ENCODE measurements at regions not wholly inside any gene's neighbourhood (a gene's known extent, or its start where the extent isn't known, plus 50 kb on each side); places are given as distances from the start of the nearest gene placed in this dataset.

DNA sequence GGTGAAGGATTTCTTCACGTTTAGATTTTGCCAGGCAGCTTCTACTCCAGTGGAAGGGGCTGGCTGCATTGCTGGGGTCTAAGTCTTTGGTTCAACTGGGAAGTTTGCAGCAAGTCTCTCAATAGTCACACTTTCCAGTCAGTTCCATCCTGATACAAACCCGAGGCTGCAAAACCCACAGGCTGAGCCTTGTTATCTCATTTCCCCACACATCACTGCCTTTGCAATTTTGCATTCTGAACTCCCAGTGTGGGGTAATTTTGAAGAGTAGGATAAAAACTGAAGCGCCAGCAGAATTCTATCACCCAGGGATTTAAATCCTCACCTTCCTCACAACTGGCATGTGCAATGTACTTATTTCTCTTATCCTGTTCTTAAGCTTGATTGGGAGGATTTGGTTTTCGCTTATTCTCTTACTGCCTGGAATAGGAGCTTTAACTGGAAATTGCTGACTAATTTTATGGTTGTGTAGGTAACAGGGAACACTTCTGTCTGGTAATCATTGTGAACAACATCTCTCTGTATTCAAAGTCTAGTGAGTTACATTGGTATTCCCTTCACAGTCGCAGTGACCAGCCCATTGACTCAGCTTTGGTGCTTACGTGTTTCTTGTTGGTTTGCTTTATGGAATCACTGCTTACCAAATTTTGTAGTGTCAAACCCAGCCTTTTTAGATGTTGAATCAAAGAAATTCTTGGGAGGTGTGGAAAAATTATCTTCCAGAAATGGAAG is 142.0 kb upstream of the TOPAZ1 start:
- no peak for DNase-seq

DNA sequence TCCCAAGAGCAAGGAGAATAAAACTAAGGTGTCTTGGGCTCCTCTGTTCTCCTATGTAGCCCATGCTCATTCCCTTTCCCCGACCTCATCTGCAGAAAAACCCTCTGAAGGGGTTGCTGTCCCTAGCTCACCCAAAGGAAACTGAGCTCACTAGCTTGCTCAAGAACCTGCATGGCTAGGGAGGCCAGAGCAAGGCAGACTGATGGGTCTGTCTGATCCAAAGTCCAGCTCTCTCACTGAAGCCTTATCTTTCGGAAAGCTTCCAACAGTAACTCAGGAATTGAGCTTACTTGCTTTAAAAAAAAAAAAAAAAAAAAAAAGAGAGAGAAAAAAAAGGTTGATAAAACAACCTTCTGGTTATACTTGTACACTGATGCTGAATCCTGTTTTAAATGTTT is 141.4 kb upstream of the TOPAZ1 start:
- no peak for DNase-seq

DNA sequence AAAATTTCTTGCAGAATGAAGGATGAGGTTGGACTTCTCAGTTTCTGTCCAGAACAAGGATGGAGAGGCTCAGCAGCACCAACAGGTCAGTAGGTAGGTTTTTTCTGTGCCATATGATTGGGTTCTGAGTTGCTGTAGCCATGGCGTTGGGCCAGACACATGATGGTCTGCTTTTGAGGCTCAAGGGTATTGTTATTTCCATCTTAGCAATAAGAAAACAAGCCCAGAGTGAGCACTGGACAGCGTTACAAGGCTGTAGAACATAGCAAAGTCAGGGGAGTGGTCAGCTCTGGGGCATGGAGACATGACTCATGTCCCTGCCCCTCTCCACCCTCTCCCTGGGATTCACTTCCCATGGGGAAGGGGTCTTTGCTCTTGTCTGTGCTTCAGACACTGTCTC is 137.6 kb upstream of the TOPAZ1 start:
- DNase-seq: no peak

DNA sequence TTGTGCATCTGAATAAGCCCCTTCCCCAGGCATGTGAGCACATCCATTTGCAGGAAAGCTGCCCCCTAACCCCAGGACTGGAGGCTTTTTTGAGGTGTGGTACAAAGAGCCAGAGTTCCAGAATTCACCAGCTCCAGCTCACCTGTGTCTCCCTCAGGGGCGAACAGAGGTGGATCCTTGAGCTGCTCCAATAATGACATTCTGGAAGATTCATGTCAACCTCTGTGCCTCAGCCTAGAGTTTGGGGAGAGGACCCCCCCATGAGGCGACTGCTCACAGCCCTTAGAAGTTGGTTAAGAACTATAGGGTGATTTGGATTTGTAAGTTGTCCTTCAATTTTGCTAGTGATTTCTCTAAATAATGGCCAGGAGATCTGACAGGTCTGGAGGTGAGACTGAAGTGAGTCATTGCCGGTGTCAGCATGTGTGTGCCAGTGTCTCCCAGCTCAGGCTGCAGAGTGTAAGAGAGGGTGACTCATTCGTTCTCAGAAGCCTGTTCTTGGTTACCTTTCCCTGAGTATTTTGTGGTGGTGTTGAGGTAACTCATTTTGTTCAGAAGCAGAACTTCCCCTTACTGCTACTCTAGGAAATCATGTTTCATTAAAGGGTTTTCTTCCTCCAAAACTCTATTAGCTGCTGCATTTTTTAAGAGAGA is 136.9 kb upstream of the TOPAZ1 start:
- peak; percentile 56 for DNase-seq

DNA sequence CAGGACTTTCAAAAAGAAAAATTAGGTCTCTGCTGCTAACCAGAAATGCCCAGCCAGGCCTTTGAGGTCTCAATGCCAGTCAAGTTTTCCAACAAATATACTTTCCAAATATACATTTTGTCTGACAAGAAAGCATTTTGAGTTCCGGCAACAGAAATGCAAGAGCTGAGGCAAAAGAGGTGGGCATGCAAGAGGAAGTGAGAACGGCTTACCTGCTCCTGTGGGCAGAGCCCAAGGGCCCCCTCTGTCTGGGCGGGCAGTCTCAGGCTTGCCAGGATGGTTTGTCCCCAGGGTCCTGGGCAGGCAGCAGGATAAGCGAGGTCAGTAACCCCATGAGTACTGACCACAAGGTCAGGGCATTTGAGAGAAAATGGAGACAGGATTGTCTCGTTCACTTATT is 136.1 kb upstream of the TOPAZ1 start:
- DNase-seq: no peak

DNA sequence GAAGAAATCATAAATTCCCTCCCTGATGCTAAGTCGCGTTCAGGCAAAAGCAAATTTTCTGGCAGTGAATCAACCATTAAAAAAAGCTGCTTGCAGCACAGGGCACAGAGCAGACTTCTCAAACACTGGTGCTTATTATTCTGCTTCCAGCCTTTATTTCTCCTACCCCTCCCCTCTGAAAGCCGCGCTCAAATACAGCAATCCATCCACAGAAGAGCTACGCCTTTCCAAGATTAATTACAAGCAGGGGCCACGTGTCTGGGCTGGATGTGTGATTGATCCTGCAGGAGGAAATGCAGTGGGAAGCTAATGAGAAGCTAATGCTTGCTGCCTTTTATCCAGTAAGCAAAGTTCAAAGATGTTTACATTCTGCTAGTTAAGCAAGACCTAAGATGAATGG is 134.9 kb upstream of the TOPAZ1 start:
- no peak for DNase-seq

DNA sequence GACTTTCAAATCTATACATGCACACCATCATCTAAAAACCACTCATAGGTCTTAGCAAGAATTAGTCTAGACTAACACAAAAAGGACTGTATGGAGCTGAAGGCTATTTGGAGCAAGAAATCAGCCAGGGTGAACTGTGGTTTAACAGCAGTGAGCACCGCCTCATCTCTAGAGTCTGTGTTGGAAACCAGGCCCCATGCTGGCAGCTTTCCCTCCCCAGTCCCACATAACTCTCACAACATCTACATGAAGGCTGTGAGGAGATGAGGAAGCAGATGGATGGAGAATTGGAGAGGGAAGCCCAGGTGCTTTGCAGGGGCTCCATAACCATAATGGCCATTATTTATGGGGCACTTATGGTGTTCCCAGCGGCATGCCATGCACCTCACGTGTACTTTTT is 133.2 kb upstream of the TOPAZ1 start:
- no peak for DNase-seq

DNA sequence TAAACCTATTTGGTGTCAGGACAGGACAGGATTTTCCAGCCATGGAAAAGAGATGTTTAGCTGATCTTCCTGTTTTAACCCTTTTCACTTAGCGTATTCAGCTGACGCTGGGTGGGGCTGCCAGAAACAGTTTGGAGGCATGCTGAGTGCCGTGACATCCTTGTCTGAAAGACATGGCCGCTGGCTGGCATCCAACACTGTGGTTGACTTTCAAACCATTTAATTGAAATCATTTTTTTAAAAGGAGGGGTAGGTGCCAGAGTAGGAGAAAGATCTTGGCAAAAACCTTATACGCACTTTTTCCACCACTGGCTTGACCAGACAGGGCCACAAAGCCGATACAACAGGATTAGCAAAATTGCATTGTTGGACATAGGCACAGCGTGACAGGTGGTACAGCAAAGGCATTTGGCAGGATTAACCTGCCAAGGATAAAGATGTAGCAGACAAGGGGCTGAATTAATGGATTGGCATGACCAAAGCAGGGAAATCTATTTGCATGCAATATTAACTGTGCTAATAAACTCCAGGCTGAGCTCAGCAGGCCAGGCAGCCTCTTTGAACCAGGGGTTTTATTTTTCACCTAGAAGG is 131.8 kb upstream of the TOPAZ1 start:
- DNase-seq: no peak

DNA sequence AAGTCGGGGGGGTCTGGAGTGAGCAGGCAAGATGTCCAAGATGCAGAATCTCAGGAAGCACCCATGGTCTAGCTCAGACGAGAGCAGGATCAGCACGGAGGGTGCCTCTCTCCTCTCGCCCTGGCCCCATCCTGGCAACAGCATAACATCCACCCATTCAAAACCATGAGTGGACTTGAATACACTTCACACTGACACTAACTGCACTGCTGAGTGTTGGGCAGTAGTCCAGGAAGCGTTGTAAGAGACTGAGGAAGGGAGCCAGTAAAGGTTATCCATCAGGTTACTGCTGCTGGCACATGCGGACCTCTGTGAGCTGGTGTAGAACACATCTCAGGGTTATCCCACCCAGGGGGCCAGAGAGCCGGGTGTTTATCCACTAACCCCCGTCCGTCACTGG is 131.0 kb upstream of the TOPAZ1 start:
- no peak for DNase-seq

DNA sequence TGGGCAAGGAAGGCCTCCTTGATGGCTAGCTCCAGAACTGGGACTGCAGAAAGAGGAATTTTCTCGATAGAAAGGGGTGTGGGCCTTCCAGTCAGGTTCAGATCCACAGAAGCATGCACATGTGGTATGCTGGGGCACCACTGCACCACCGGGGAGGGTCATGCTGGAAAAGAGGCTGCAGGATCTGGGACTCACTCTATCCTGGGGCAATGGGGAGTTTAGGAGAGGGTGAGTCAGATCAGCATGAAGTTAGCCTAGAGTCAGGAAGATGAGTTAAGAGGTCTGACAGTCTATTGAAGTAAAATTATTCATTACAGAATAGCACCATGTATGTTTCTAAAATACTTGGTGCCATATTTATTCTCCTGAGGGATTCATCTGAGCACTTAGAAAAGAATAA is 130.2 kb upstream of the TOPAZ1 start:
- DNase-seq: no peak

DNA sequence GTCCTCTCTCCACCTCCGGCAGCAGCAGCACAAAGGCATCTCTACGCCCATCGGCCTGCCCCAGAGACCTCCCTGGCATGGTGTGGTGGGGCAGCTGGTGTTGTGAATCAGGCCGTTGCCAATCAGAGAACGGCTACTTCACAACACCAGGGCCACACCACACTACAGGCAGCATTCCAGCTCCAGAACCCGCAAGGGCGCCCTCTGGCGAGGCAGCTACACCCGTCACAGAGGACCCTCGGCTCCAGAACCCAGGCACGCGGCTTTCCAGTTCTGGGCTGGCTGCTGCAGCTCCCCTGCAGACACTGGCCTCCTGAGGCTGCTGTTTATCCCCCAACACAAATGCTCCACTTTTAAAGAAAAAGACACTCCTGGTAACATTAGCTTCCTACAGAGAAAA is 127.5 kb upstream of the TOPAZ1 start:
- peak; percentile 48 for DNase-seq

DNA sequence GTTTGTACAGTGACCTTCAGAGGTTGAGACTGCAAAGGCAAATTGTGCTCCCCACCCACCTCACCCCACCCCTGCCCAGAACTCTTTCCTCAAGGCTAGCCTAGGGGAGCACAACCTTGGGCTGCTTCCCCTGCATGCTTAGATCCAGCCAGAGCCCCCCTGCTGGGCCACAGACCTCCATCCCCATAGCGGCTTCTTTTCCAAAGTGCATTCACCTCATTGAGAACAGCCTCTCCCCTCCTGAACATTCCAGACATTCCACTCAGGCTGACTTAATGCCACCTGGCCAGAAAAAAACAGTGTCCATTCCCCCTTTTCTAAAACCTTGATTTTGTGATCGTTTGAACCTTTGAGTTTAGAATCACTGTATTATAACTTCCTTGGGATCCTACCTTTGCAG is 124.4 kb upstream of the TOPAZ1 start:
- DNase-seq: no peak

DNA sequence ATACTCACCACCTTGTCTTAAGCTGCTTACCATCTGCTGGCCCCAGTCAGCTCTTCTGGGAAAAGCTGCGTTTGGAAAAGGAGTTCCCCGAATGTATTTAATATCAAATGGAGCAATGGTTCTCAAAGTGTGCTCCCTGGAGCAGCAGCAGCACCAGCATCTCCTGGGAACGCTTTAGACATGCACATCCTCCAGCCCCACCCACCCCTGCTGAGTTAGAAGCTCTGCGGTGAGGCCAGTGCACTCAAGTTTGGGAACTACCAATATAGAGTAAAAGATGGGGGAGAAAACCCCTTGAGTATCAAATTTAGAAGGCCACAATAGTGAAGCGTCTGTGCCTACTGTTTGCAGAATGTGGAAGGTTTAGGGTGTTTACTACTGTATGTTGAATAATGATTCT is 124.0 kb upstream of the TOPAZ1 start:
- DNase-seq: no peak

DNA sequence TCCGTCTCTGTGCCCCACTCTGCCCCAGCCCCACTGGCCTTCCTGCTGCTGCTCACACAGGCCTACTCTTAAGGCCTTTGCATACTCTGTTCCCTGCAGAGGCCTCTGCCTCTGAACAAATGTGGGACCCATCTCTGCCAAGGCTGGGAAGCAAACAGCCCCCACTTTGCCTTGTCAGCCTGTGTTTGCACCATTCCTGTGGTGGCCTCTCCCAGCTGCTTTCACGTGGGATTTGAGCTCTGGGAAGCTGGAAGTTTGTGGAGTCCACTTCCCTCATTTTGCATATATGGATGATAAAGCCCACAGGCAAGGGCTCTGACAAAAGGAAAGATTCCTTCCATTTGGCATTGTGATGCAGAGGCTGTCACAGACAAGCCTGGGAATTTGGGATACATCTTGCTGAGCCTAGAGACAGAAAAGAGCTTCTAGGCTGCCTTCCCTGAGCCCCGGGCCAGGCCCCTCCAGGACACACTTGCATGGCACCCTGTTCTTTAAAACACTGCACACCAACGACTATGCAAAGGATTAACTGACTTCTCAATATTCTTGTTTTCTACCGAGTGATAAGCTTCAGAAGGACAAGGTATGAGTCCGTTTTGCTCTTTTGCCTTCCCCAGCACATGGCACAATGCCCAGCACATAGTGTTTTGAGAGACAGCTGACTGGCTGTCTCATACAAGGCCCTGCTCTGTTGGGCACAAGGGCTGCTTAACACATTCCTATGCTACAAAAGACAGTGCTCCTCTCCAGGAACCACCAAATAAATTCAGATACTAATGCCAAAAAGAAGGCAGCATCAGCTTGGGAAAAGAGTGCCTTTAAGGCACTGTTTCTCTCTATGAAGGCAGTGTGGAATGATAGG is 120.7 kb upstream of the TOPAZ1 start:
- no peak for DNase-seq

DNA sequence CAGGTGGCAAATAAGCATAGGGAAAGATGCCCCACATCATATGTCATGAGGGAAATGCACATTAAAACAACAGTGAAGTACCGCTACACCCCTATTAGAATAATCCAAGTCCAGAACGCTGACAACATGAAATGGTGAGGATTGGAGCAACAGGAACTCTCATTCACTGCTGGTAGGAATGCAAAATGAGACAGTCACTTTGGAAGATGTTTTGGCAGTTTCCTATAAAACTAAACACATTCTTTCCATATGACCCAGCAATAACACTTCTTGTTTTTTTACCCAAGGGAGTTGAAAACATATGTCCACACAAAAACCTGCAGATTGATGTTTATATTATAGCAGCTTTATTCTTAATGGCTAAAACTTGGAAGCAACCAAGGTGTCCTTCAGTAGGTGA is 116.4 kb upstream of the TOPAZ1 start:
- no peak for DNase-seq

DNA sequence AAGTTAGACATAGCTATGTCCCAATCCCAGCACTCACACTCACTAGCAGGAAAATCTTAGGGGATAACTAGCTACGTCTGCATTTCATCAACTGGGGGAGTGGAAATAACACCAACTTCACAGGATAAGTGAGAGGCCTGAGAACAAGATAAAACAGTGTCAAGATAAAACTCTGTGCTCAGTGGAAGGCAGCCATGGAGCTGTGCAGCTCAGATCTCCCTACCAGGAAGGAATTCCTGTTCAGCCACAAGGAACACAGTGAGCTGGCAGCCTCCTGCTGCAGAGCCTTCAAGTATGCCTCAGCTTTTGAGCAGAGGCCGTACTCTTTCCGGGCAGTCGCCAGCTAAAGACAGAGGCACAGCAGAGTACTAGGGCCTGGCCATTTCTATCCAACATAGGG is 115.8 kb upstream of the TOPAZ1 start:
- DNase-seq: no peak

DNA sequence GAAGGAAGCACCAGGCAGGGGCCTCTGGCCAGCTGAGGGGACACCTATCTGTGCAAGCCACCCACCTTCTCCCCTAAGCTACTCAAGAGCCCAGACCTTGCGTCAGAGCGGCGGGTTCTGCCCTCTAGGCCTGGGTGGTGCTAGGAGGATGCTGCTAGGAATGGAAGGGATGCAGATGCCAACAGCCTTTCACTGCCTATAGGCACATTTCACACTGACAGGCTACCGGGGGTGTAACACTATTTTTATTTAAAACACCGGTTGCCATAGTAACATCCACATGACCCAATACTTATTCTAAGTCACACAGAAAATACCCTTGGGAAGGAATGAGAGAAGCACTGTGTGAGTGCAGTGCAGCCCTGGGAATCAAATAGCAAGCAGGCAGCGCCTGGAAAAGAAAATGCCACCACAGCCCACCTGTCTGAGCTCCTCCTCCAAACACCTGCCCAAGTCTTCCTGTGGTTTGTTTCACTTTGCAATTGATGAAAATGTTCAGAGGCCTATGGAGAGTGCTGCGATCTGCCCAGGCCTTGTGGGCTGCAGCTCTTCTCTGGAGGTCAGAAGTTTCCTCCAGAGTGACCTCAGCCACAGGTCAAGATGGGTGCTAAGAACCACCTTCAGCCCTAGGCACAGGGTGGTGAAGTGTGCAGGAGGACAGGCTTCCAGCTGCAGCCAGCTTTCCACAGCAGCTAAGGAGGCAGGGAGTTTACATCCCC is 113.5 kb upstream of the TOPAZ1 start:
- DNase-seq: no peak

DNA sequence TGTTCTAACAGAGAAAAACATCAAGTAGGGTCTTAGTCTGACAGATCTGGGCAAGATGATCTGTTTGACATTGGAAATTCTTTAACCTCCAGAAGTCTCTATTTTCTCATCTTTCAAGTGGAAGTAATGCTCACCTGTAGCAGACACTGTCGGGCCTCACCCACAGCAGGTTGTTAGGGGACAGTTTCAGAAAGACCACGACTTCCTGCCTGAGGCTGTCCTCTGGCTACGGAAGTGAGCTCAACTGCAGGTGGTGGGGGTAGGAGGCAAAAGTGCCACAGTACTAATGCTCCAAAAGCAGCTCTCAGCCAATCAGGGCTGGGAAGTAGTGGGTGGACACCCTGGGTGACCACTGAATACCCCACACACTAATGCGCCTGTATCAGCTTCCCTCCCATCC is 111.4 kb upstream of the TOPAZ1 start:
- no peak for DNase-seq

DNA sequence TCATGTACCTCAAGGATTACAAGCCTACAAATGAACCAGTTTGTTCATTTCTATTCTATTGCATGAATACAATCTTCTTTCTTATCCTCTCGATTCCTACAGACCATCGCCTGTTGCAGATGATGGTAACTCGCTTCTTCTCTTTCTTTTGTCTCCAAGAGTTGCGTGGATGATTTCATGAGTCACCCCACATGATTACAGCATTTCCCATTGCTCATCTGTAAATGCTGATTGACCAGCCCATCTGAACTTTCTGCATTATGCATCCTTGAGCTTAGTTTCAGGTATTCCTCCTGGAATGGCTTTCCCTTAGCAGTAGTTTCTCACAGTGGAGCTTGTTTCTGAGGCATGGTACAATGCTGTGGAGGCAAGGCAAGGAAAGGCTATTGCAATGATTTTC is 109.6 kb upstream of the TOPAZ1 start:
- DNase-seq: no peak

DNA sequence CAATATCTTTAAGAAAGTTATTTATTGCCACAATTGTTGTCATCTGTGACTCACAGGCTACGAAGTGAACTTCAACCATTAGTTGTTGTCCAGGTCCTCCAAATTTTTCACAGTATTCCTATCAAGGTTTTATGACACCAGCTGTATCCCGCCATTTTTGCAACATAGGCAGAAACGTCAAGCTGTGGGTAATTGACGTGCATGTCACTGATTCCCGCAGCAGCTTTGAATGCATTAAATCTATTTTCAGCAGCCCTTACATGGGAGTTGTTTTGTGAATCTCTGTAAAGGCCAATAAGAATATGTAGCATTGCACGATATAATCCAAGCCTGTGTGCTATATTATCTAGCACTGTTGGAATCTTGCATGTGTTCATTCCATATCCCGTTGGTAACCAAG is 109.1 kb upstream of the TOPAZ1 start:
- DNase-seq: no peak

DNA sequence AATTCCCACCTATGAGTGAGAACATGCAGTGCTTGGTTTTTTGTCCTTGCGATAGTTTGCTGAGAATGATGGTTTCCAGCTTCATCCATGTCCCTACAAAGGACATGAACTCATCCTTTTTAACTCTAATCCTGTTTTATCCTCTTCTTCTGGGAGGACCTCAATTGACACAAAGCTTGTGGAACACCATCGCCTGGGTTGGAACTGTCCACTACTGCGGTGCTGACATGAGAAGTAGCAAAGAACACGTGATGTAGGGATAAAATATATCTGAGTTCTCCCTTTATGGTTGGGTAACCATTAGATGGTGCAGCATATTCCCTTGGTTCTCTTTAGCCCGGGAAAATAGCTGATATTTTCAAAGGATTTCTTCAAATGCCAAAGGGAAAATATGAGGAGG is 105.3 kb upstream of the TOPAZ1 start:
- DNase-seq: no peak

DNA sequence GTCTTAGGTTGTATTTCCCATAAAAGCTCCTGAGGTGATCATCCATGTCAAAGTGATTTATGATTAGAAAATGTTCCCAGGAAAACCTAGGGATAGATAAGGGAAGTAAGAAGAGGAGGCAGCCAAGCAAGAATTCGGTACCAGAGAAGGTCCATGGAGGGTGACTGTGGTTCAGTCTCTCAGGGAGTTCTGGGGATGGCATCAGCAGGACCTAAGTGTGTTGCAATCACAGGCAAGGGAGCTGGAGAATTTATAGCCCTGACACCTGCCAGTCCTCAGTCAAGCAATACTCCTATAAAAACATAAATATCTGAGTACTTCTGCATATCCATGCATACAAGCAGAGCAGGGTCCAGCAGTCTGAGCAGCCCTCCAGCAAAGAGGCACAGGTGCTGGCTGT is 95.6 kb upstream of the TOPAZ1 start:
- no peak for DNase-seq

DNA sequence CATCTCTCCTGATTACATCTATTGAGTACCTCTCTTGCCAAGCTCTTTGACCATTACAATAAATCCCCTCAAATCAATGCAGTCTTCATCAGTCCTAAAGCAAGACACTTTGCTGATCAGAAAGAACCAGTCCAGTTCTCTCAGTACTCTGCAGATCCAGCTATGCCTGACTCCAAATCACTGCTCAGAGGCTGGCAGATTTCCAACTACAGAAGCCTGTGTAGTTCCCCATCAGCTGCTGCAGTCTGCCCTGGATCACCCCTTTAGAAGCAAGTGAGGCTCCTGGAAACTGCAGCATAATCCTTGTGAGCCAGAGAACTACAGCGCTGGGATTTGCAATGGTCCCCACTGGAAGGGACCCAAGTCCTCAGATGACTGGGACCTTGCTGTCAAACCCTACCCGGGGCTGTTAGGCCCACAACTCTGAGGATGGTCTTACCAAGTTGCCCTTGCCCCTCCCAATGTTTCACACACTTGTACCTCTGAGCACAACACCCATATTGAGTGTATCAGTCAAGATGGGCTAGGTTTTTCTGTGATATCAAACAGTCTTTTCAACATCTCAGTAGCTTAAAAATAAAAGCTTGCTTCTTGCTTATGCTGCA is 81.9 kb upstream of the TOPAZ1 start:
- DNase-seq: no peak

Measured in stimulated activated CD4-positive, alpha-beta T cell treated with anti-CD3 and anti-CD28 coated beads, Interleukin-4, amount 100 ng/mL, for 24 hours (primary cell).